Panc1 (cell line): ENCODE measurements at regions not wholly inside any gene's neighbourhood (a gene's known extent, or its start where the extent isn't known, plus 50 kb on each side); places are given as distances from the start of the nearest gene placed in this dataset.

Experiments used
- ATAC-seq: fragments of 200-7000 bp; cut with Tn5 transposase; 2 replicates; pipeline ENCODE4 v1.9.1; 2020; ENCODE audit warnings: mild to moderate bottlenecking, moderate library complexity
- BruUV-seq: library from RNA; stranded (reverse); fragments of 400-500 nt; replicated peaks from 2 replicates; lab custom pipeline; 2021; lab: Mats Ljungman, UMichigan
- CTCF ChIA-PET: fragments of 300-600 bp; sonication (Branson Sonifier 250); formaldehyde crosslinking; loops from one replicate; lab custom pipeline; 2022; ENCODE audit warnings: antibody characterized with exemption; lab: Charles Lee
- POLR2A ChIA-PET: fragments of 300-600 bp; sonication (Branson Sonifier 250); formaldehyde crosslinking; loops from one replicate; lab custom pipeline; 2022; ENCODE audit warnings: antibody characterized with exemption; lab: Charles Lee
- DNase-seq: peaks from one replicate; pipeline ENCODE4 v3.0.0-alpha.2; 2010; ENCODE audit warnings: low read depth, low spot score
- H3K27ac ChIP-seq: 2 replicates; pipeline ENCODE4 v1.5.1; 2011; ENCODE audit warnings: mild to moderate bottlenecking, low read length, inconsistent platforms
- H3K27me3 ChIP-seq: fragments of 200-500 bp; sonication (Bioruptor generic); 2 replicates; pipeline ENCODE4 v1.6.0; 2014; ENCODE audit warnings: low read length, inconsistent platforms; ENCODE audit not compliant: control insufficient read depth, insufficient read depth
- H3K36me3 ChIP-seq: fragments of 200-500 bp; sonication (Bioruptor generic); 2 replicates; pipeline ENCODE4 v1.5.1; 2014; ENCODE audit warnings: inconsistent platforms, mild to moderate bottlenecking, low read length, moderate library complexity; ENCODE audit not compliant: control insufficient read depth, insufficient read depth
- H3K4me1 ChIP-seq: 2 replicates; pipeline ENCODE4 v1.5.1; 2011; ENCODE audit warnings: inconsistent platforms, mild to moderate bottlenecking, low read length, moderate library complexity; ENCODE audit not compliant: control insufficient read depth, insufficient read depth
- H3K4me3 ChIP-seq, 2 experiments: 2 replicates each; pipeline ENCODE4 v1.5.1; 2011 to 2012; ENCODE audit warnings: low read depth in 2 of 2, low read length in 2 of 2, mild to moderate bottlenecking in 2 of 2, inconsistent platforms in 1 of 2, moderate library complexity in 1 of 2
- H3K9me3 ChIP-seq: fragments of 200-500 bp; sonication (Bioruptor generic); 2 replicates; pipeline ENCODE4 v1.5.1; 2014; ENCODE audit warnings: low read depth, mild to moderate bottlenecking, inconsistent platforms, low read length, moderate library complexity; ENCODE audit not compliant: control insufficient read depth, insufficient read depth
- POLR2AphosphoS5 ChIP-seq: IDR thresholded peaks from 2 replicates; pipeline ENCODE4 v1.6.1; 2012; ENCODE audit warnings: mild to moderate bottlenecking, low read depth, low read length, moderate library complexity
- SIN3A ChIP-seq: IDR thresholded peaks from 2 replicates; pipeline ENCODE4 v1.6.1; 2012; ENCODE audit warnings: low read depth, mild to moderate bottlenecking, low read length, moderate library complexity, borderline replicate concordance; ENCODE audit not compliant: insufficient read depth
- TCF7L2 ChIP-seq: IDR thresholded peaks from 2 replicates; pipeline ENCODE4 v1.6.1; 2011; ENCODE audit warnings: mild to moderate bottlenecking, low read depth, low read length, inconsistent platforms
- in situ Hi-C: cut with HindIII; loops from 2 replicates; pipeline ENCODE4 v1.10.0; 2016; ENCODE audit warnings: low sequenced_read_pairs, low pct_unique_long_range_greater_than_20kb
- intact Hi-C: fragments of 100-400 bp; cut with micrococcal nuclease; formaldehyde crosslinking; loops from one replicate; pipeline ENCODE4 v1.10.0; 2022; ENCODE audit not compliant: unreplicated experiment
- TF ChIP-seq, protein P1 (sequence below): fragments of 450-650 bp; IDR thresholded peaks from 2 replicates; pipeline ENCODE4 v1.5.1; 2017; ENCODE audit warnings: mild to moderate bottlenecking
- TF ChIP-seq, protein P2 (sequence below), 2 experiments: IDR thresholded peaks; 2 replicates each; pipeline ENCODE4 v1.6.1; 2011 to 2012; ENCODE audit warnings: low read depth in 2 of 2, control low read depth in 1 of 2, low read length in 1 of 2, mild to moderate bottlenecking in 1 of 2, moderate library complexity in 1 of 2; ENCODE audit not compliant: insufficient read depth in 1 of 2

DNA sequence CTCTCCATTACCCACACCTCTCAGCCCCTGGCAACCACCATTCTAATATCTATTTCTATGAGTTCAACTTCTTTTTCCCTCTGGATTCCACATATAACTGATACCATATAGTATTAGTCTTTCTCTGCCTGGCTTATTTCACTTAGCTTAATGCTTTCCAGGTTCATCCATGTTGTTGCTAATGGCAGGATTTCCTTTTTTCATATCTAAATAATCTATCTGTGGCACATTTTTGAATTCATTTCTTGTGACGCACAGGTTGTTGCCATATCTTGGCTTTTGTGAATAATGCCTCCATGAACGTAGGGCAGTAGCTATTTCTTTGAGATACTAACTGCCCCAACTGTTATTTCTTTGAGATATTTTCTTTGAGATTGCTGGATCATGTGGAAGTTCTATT lies 235.6 kb downstream of the SPRY2 start:
- in situ Hi-C loops, result no loop called here
- no peak for DNase-seq

DNA sequence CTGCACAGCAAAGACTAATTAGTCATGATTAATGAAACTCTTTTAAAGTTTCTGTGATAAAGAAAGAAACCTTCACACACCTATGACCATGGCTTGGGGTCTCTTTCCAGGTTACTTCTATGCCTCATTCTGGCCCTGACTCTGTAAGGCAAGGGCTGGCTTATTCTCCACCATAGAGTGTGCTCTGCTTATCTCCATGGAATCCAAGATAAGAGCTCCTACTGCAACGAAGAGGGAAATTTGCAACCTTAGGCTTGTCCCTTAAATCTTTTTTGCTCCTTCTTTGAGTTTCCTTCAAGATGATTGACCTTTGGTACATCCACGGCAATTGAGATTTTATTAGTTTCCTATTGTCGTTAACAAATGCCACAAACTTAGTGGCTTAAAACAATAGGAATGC lies 239.9 kb downstream of the SPRY2 start:
- in situ Hi-C loops, result no loop called here
- Histone ChIP-seq H3K27ac (no peak overlapping the region), H3K4me1 (no peaks in the 10 kb centered on the region), H3K4me3 (no peak overlapping the region), H3K9me3 (no peaks in the 10 kb centered on the region), H3K27me3 (no peaks in the 10 kb centered on the region), H3K36me3 (no peaks in the 10 kb centered on the region)
- intact Hi-C loops, result no loop called here
- no peak for ATAC-seq
- ChIA-PET POLR2A (no interaction called here), CTCF (no interaction called here)
- no peak for DNase-seq
- BruUV-seq, result no TSS peak
- TF ChIP-seq POLR2AphosphoS5 (no peak), SIN3A (no peak), TCF7L2 (no peak)
- TF ChIP-seq, protein P1, sequence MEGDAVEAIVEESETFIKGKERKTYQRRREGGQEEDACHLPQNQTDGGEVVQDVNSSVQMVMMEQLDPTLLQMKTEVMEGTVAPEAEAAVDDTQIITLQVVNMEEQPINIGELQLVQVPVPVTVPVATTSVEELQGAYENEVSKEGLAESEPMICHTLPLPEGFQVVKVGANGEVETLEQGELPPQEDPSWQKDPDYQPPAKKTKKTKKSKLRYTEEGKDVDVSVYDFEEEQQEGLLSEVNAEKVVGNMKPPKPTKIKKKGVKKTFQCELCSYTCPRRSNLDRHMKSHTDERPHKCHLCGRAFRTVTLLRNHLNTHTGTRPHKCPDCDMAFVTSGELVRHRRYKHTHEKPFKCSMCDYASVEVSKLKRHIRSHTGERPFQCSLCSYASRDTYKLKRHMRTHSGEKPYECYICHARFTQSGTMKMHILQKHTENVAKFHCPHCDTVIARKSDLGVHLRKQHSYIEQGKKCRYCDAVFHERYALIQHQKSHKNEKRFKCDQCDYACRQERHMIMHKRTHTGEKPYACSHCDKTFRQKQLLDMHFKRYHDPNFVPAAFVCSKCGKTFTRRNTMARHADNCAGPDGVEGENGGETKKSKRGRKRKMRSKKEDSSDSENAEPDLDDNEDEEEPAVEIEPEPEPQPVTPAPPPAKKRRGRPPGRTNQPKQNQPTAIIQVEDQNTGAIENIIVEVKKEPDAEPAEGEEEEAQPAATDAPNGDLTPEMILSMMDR, result no peak
- TF ChIP-seq, protein P2, sequence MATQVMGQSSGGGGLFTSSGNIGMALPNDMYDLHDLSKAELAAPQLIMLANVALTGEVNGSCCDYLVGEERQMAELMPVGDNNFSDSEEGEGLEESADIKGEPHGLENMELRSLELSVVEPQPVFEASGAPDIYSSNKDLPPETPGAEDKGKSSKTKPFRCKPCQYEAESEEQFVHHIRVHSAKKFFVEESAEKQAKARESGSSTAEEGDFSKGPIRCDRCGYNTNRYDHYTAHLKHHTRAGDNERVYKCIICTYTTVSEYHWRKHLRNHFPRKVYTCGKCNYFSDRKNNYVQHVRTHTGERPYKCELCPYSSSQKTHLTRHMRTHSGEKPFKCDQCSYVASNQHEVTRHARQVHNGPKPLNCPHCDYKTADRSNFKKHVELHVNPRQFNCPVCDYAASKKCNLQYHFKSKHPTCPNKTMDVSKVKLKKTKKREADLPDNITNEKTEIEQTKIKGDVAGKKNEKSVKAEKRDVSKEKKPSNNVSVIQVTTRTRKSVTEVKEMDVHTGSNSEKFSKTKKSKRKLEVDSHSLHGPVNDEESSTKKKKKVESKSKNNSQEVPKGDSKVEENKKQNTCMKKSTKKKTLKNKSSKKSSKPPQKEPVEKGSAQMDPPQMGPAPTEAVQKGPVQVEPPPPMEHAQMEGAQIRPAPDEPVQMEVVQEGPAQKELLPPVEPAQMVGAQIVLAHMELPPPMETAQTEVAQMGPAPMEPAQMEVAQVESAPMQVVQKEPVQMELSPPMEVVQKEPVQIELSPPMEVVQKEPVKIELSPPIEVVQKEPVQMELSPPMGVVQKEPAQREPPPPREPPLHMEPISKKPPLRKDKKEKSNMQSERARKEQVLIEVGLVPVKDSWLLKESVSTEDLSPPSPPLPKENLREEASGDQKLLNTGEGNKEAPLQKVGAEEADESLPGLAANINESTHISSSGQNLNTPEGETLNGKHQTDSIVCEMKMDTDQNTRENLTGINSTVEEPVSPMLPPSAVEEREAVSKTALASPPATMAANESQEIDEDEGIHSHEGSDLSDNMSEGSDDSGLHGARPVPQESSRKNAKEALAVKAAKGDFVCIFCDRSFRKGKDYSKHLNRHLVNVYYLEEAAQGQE (IDR thresholded peaks at IDR 0.05; ENCODE audit: insufficient read depth in 1 of 2, low read depth in 2 of 2, low read length in 1 of 2), result no peak

More for the DNA sequence above, 235.6 kb downstream of the SPRY2 start:
- no peak for ATAC-seq
- ChIA-PET CTCF (no interaction called here), POLR2A (no interaction called here)
- Histone ChIP-seq H3K27me3 (no peaks in the 10 kb centered on the region), H3K4me3 (no peak overlapping the region), H3K27ac (no peak overlapping the region), H3K9me3 (no peaks in the 10 kb centered on the region), H3K36me3 (no peaks in the 10 kb centered on the region), H3K4me1 (no peaks in the 10 kb centered on the region)
- TF ChIP-seq TCF7L2 (no peak), SIN3A (no peak), POLR2AphosphoS5 (no peak)
- TF ChIP-seq, protein P1, result no peak
- TF ChIP-seq, protein P2 (IDR thresholded peaks at IDR 0.05; ENCODE audit: insufficient read depth in 1 of 2, low read depth in 2 of 2, low read length in 1 of 2), result no peak
- no TSS peak for BruUV-seq
- intact Hi-C loops, result no loop called here
